GM12864 (cell line): ENCODE measurements at regions not wholly inside any gene's neighbourhood (a gene's known extent, or its start where the extent isn't known, plus 50 kb on each side); places are given as distances from the start of the nearest gene placed in this dataset.
"Not testable (repeated sequence)": the region's sequence is repeated elsewhere in the genome, so short reads cannot be mapped to it uniquely, and the experiment has no call there.

Experiments
- DNase-seq: peaks from one replicate; pipeline ENCODE4 v3.0.0-alpha.2; 2011; ENCODE audit warnings: low read depth
- H3K4me3 ChIP-seq: 2 replicates; pipeline ENCODE4 v1.5.1; 2011; ENCODE audit warnings: mild to moderate bottlenecking, low read depth, low read length, control low read depth
- TF ChIP-seq, protein P1 (sequence below): IDR thresholded peaks from 2 replicates; pipeline ENCODE4 v1.5.1; 2011; ENCODE audit warnings: low read depth, mild to moderate bottlenecking, moderate library complexity, low read length, control low read depth, inconsistent platforms; ENCODE audit errors: missing control alignments

DNA sequence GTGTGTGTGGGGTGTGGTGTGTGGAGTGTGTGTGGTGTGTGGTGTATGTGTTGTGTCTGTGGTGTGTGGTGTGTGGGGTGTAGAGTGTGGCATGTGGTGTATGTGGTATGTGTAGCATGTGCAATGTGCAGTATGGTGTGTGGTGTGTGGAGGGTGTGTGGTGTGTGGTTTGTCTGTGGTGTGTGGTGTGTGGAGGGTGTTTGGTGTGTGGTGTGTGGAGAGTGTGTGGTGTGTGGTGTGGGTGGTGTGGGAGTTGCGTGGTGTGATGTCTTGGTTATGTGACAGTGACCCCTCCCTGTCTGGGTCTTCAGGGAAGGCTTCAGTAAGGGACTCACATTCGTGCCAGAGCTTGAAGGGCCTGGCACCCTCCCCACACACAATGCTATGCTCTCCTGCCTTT lies 718.2 kb upstream of the SOX11 start:
- TF ChIP-seq, protein P1, sequence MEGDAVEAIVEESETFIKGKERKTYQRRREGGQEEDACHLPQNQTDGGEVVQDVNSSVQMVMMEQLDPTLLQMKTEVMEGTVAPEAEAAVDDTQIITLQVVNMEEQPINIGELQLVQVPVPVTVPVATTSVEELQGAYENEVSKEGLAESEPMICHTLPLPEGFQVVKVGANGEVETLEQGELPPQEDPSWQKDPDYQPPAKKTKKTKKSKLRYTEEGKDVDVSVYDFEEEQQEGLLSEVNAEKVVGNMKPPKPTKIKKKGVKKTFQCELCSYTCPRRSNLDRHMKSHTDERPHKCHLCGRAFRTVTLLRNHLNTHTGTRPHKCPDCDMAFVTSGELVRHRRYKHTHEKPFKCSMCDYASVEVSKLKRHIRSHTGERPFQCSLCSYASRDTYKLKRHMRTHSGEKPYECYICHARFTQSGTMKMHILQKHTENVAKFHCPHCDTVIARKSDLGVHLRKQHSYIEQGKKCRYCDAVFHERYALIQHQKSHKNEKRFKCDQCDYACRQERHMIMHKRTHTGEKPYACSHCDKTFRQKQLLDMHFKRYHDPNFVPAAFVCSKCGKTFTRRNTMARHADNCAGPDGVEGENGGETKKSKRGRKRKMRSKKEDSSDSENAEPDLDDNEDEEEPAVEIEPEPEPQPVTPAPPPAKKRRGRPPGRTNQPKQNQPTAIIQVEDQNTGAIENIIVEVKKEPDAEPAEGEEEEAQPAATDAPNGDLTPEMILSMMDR, result no peak
- no peak for DNase-seq
- H3K4me3 ChIP-seq, result no peak overlapping the region

DNA sequence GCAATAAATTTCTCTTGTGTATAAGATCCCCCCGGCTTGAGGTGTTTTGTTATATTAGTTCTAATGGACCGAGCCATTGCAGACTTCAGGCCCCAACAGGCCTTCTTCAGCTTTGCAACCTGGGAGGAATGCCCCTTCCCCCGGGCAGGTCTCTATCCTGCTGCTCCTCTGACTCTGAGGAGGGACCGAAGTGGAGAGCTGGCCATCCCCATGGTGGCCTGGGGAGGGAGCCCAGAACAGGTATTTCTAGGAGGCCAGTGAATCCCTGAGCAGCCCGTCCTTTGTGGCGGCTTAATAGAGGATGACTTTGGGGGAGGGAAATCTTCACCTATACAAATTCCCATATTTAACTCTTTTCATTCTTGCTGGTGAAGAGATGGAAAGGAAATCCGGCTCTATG lies 715.8 kb upstream of the SOX11 start:
- TF ChIP-seq, protein P1, result no peak
- H3K4me3 ChIP-seq, result no peak overlapping the region
- DNase-seq, result no peak

DNA sequence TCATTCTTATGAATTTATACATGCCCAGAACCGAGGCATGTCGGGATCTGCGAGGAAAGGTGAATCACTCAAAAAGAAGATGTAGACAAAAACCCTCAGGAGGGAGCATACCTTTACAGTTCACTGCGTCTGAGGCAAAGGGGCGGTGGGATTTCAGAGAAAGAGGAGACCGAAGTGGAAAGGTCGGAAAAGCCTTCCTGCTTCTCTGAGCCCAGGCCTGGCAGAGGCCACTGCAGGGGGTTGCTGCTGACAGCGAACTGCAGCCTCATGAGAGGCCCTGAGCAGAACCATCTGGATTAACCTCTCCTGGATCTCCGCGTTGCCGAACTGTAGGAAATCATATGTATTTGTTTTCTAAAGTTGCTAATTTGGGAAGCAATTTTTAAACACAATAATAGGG lies 713.1 kb upstream of the SOX11 start:
- TF ChIP-seq, protein P1, result no peak

DNA sequence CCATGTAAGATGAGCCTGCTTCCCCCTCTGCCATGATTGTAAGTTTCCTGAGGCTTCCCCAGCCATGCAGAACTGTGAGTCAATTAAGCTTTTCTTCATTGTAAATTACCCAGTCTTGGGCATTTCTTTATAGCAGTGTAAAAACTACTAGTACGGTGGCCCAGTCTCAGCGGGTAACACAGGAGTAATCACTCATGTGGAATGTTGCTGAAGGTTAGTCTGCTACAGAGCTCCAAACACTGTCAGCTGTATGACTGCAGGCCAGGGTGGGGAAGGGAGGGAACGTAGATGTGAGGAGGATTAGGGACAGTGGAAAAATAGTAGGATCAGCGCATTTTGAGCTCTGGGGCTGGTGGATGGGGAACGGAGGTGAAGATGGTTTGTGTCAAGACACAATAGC lies 711.2 kb upstream of the SOX11 start:
- H3K4me3 ChIP-seq, result no peak overlapping the region
- DNase-seq, result no peak
- TF ChIP-seq, protein P1, result no peak

More for the DNA sequence above, 713.1 kb upstream of the SOX11 start:
- no peak overlapping the region for H3K4me3 ChIP-seq
- no peak for DNase-seq

DNA sequence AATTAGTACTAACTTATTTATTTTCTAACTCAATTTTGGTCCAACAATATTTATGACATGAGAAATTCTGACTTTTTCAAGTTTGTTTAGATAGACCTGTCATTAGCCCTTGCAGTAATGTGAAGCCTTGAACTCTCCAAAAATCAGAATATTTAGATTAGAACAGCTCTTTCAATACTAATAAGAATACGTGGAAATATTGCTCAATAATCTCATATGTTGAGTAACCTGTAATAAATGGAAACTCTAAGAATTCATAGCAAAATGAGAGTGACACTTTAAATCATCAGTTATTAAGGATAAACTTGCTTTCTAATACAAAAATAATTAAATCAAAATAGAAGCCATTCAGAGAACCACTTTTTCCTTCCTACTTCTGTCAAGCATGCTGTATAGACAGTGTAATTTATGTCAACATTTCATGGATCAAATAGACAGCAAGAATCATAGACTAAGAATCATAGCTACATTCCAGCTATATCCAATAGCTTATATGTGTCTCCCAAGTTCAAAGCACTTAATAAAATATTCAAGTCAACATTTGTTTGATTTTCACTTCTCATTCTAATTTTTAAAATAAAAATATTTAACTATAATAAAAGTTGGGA lies 710.3 kb upstream of the SOX11 start:
- H3K4me3 ChIP-seq, result no peak overlapping the region
- TF ChIP-seq, protein P1, result no peak
- DNase-seq, result no peak

DNA sequence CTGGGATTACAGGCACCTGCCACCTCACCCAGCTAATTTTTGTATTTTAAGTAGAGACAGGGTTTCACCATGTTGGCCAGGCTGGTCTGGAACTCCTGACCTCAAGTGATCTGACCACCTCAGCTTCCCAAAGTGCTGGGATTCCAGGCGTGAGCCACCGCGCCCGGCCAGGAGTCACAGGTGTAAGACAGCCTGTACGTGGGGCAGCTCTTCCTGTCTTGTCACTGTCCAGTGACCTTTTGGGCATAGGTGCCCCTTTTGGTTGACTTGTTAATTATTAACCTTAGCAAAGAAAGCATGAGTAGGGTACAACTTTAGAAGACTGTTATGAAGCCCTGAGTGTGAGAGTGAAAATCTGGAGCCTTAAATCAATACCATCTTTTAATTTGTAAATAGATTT lies 703.7 kb upstream of the SOX11 start:
- DNase-seq, result not testable (repeated sequence)

DNA sequence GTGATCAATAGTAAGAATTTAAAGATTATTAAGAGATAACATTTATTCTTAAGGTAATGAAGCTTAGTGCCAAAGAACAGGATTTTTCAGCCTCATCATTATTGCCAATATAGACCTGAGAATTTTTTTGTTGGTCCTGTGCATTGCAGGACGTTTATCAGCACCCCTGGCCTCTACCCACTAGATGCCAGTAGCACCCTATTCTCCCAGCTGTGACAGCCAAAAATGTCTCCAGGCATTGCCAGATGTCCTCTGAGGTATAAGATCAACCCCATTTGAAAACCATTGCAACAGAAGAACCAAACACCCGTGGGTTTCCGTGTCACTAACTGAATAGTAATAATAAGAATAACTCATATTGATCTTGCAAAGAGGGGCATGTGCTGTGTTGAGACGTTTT lies 700.0 kb upstream of the SOX11 start:
- H3K4me3 ChIP-seq, result no peak overlapping the region
- no peak for DNase-seq
- TF ChIP-seq, protein P1, result no peak

More for the DNA sequence above, 703.7 kb upstream of the SOX11 start:
- H3K4me3 ChIP-seq, result not testable (repeated sequence)
